GM12875 (cell line): ENCODE measurements at regions not wholly inside any gene's neighbourhood (a gene's known extent, or its start where the extent isn't known, plus 50 kb on each side); places are given as distances from the start of the nearest gene placed in this dataset.

Experiments used
- H3K4me3 ChIP-seq: one replicate; pipeline ENCODE4 v1.5.1; 2011; ENCODE audit warnings: low read depth, low read length, control low read depth
- TF ChIP-seq, protein P1 (sequence below): IDR thresholded peaks from 2 replicates; pipeline ENCODE4 v1.5.1; 2011; ENCODE audit warnings: low read depth, mild to moderate bottlenecking, control low read depth, inconsistent platforms, low read length, moderate library complexity, borderline replicate concordance; ENCODE audit not compliant: insufficient read depth

DNA sequence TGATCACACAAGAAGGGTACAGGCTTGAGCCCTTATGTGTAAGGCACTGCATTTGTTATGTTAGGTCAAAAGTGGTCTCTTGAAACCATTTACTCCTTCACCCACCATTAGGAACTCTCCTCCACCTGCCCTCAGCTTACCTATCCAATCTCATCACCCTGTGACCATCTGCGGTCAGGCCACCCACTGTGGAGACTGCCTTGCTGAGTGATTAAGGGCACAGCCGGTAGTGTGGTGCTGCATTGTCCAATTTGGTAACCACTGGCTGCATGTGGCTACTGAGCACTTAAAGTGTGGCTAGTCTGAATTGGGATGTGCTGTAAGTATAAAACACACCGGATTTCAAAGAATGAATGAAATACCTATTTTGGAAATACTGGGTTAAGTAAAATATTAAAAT lies 177.1 kb upstream of the PARP11 start:
- H3K4me3 ChIP-seq, result no peak overlapping the region
- TF ChIP-seq, protein P1, sequence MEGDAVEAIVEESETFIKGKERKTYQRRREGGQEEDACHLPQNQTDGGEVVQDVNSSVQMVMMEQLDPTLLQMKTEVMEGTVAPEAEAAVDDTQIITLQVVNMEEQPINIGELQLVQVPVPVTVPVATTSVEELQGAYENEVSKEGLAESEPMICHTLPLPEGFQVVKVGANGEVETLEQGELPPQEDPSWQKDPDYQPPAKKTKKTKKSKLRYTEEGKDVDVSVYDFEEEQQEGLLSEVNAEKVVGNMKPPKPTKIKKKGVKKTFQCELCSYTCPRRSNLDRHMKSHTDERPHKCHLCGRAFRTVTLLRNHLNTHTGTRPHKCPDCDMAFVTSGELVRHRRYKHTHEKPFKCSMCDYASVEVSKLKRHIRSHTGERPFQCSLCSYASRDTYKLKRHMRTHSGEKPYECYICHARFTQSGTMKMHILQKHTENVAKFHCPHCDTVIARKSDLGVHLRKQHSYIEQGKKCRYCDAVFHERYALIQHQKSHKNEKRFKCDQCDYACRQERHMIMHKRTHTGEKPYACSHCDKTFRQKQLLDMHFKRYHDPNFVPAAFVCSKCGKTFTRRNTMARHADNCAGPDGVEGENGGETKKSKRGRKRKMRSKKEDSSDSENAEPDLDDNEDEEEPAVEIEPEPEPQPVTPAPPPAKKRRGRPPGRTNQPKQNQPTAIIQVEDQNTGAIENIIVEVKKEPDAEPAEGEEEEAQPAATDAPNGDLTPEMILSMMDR, result no peak

DNA sequence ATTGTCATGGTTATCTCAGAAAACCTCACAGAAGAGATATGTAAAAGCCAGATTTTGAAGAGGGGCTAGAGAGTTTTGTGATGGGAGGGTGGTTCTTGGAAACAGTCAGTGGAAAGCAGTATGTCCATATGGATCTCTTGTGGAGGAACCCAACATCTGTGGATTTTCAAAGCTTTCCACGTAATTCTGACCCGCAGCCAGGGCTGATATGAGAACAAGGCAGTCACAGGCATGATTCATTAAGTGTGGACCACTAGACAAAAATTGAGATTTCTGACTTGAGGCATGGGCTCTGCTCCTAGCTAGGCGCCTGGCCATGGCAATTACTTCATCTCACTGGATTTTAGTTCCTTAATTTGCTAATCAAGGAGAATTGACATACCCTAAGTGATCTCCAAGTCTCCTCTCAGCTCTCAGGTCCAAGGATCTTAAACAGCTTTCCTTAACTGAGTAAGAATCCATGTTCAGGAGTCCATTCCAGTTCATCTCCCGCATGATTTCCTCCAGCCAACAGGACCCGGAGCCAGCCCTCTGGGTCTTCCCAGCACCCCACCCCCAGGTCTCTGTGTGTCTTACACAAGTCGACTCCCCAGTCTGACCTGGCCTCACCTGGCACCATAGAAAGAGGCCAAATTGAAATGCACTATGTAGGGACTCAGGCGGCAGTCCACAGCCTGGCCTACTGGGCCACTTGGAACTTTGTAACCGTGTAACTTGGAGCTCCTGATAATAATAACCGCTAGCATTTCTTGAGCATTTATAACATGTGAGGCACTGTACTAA lies 176.3 kb upstream of the PARP11 start:
- no peak overlapping the region for H3K4me3 ChIP-seq
- TF ChIP-seq, protein P1, result no peak

DNA sequence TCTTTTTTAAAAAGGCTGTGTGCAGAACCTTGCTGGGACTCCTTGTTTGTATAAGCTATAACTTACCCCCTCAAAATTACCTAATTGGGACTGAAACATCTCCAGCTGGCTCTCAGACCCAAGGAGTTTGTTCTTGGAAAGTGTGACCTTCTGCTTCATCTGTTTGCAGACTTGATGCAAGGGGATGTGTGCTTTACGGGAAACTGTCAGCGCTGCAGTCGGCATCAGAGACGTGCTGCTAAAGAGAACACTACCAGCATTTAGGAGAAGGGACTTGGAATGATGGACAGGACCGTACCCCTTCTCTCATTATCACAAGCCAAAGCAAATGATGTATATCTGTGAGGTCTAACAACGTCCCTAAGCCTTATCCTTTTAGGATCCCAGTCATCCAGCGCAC lies 174.2 kb upstream of the PARP11 start:
- TF ChIP-seq, protein P1, result no peak
- H3K4me3 ChIP-seq, result no peak overlapping the region

DNA sequence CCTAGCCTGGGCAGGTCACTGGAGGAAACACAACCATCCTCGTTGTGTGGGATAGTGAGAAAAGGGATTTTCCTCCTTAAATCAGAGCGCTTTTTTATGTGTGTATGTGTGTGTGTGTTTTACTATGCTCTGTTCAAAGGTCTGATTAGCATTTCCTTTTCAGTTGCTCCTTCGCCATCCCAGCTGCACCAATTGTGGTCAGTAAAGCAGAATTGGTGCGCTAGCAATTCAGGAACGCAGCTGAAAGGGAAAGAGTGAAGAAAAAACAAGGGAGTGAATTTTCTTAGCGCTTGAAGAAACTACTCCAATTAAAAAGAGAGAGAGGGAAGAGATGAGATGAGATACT lies 173.3 kb upstream of the PARP11 start:
- no peak overlapping the region for H3K4me3 ChIP-seq
- TF ChIP-seq, protein P1, result no peak

DNA sequence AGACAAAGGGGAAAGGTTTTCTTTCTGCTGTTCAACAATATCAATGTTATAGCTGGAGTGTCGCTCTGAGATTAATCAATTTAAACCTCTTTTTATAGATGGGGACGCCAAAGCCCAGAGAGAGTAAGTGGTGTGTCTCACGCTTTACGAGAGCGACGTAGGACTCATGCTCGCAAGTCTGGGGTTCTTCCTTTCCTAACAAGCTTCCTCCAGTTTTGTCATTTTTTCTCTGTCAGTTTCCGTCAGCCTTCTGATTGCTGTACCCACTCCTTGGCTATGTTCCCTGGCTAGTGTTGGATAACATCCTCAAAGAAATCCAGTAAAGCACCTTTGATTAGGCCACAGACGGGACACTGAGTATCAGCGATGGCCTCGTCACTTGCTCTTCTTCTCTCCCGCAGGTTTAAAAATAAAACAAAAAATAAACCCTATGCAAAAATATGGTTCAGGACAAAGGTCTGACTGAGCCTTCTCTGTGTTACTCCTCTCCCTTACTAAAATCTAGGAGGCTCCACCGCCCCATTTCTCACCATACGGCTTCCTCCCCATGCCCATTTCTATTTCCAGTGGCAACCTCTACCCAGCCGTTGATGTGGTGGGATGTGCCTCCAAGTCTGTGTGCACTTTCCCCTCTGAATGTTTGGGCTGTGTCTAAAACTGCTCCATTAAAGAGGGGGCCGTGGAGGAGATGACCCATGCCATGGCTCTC lies 172.7 kb upstream of the PARP11 start:
- no peak overlapping the region for H3K4me3 ChIP-seq
- TF ChIP-seq, protein P1, result no peak

DNA sequence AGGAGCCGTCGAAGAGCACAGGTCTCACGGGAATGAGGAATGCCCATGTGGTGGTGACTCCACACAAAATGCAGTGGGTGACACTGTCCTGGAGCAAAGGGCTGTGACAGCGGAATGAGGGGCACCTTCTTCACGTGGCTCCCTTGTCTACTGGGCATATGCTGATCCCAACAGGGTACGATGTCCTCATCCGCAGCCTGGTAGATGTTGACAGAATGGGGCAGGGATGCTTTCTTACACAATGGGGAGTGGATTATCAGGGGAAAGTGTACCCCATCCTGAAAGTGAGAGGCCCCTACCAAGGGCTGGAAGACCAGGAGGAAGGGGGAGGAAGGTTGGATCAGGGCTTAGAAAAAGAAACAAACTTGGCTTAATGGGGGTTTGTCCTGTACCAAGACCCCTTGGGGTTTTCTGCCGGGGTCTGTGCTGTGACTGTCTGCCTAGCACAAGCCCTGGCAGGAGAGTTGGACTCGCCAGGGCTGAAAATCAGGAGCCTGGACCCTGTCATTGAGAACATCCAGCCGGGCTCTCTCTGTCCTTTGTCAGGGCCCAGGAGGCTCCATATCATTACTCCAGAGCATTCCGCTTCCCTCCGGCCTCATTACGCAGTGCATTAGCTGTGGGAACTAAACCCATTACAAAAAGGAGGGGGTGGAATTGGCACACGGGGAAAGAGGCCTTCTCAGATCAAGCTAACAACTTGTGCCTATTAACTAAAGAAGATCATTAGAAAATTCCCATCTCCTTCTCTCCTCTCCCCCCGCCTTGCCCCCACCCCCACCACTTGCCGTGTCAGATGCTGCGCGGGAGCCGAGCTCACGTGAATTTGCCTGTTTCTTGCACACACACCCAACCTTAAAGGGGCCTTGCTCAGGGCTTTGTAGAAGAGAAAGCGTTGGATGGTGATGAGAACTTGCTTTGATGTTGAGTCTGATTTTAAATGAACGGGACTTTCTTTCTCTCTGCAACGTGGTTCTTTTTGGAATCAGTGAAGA lies 171.8 kb upstream of the PARP11 start:
- H3K4me3 ChIP-seq, result no peak overlapping the region
- TF ChIP-seq, protein P1, result no peak
